Naive thymus-derived CD4-positive, alpha-beta T cell (primary cell): ENCODE measurements at regions not wholly inside any gene's neighbourhood (a gene's known extent, or its start where the extent isn't known, plus 50 kb on each side); places are given as distances from the start of the nearest gene placed in this dataset.

Experiments used
- ATAC-seq: fragments of 150-1000 bp; cut with Tn5 transposase; 2 replicates; pipeline ENCODE4 v1.10.0; 2021; ENCODE audit warnings: mild to moderate bottlenecking, moderate library complexity
- CTCF ChIA-PET: fragments of 350-600 bp; sonication (Branson Sonifier 250); formaldehyde crosslinking; loops from one replicate; lab custom pipeline; 2021; ENCODE audit warnings: antibody characterized with exemption; lab: Charles Lee
- POLR2A ChIA-PET: fragments of 350-600 bp; sonication (Branson Sonifier 250); formaldehyde crosslinking; loops from one replicate; lab custom pipeline; 2021; ENCODE audit warnings: antibody characterized with exemption, inconsistent platforms; lab: Charles Lee
- DNase-seq, 9 donors: peaks; one replicate each; pipeline versions ENCODE4 v3.0.0 to v3.0.0-alpha.2; 2020 to 2022; ENCODE audit warnings: mixed read lengths in 1 of 9
- H3K27ac ChIP-seq: one replicate; pipeline ENCODE4 v1.7.0; 2013; ENCODE audit warnings: mild to moderate bottlenecking, low read depth, low read length, moderate library complexity
- H3K27me3 ChIP-seq, 2 donors: one replicate each; pipeline ENCODE4 v1.7.0; 2013; ENCODE audit warnings: low read length in 2 of 2, mild to moderate bottlenecking in 2 of 2, moderate library complexity in 2 of 2; ENCODE audit not compliant: control insufficient read depth in 2 of 2, insufficient read depth in 2 of 2
- H3K36me3 ChIP-seq, 3 experiments: 1 replicate in 2 of 3; 2 replicates in 1 of 3; pipeline ENCODE4 v1.7.0; 2013; ENCODE audit warnings: low read length in 3 of 3, mild to moderate bottlenecking in 3 of 3, moderate library complexity in 1 of 3; ENCODE audit not compliant: insufficient read depth in 3 of 3, control insufficient read depth in 2 of 3
- H3K4me1 ChIP-seq, 2 donors: one replicate each; pipeline ENCODE4 v1.7.0; 2013; ENCODE audit warnings: low read length in 2 of 2, mild to moderate bottlenecking in 2 of 2, moderate library complexity in 1 of 2; ENCODE audit not compliant: control insufficient read depth in 2 of 2, insufficient read depth in 2 of 2
- H3K4me3 ChIP-seq: 2 replicates; pipeline ENCODE4 v1.7.0; 2013; ENCODE audit warnings: mild to moderate bottlenecking, low read length
- H3K9me3 ChIP-seq, 3 experiments: 1 replicate in 2 of 3; 2 replicates in 1 of 3; pipeline ENCODE4 v1.7.0; 2013; ENCODE audit warnings: low read length in 3 of 3; ENCODE audit not compliant: control insufficient read depth in 2 of 3
- H3K27ac Mint-ChIP-seq, 9 donors: one replicate each; pipeline ENCODE4 v1.8.0; 2020 to 2022; ENCODE audit warnings: mixed read lengths in 9 of 9, mild to moderate bottlenecking in 8 of 9, moderate library complexity in 5 of 9, inconsistent platforms in 2 of 9
- H3K27me3 Mint-ChIP-seq, 5 donors: one replicate each; pipeline ENCODE4 v1.8.0; 2021 to 2022; ENCODE audit warnings: mixed read lengths in 5 of 5, mild to moderate bottlenecking in 1 of 5
- H3K36me3 Mint-ChIP-seq, 5 donors: one replicate each; pipeline ENCODE4 v1.8.0; 2020 to 2022; ENCODE audit warnings: mixed read lengths in 5 of 5, mild to moderate bottlenecking in 3 of 5, inconsistent platforms in 1 of 5
- H3K4me1 Mint-ChIP-seq, 7 donors: one replicate each; pipeline ENCODE4 v1.8.0; 2020 to 2022; ENCODE audit warnings: mixed read lengths in 7 of 7, mild to moderate bottlenecking in 3 of 7, inconsistent platforms in 1 of 7
- H3K4me3 Mint-ChIP-seq, 10 donors: one replicate each; pipeline ENCODE4 v1.8.0; 2020 to 2022; ENCODE audit warnings: mild to moderate bottlenecking in 10 of 10, mixed read lengths in 10 of 10, moderate library complexity in 6 of 10, inconsistent platforms in 2 of 10
- H3K9me3 Mint-ChIP-seq, 11 donors: one replicate each; pipeline ENCODE4 v1.8.0; 2020 to 2022; ENCODE audit warnings: mixed read lengths in 11 of 11, mild to moderate bottlenecking in 4 of 11, inconsistent platforms in 1 of 11, moderate library complexity in 1 of 11
- intact Hi-C, 2 donors: fragments of 100-400 bp; cut with micrococcal nuclease; formaldehyde crosslinking; loops; one replicate each; pipeline ENCODE4 v1.15.1; 2023

- Histone ChIP-seq H3K9me3 (no peaks in the 10 kb centered on the region), H3K27ac (no peak overlapping the region), H3K36me3 (no peaks in the 10 kb centered on the region), H3K4me3 (no peak overlapping the region), H3K4me1 (no peaks in the 10 kb centered on the region), H3K27me3 (no peaks in the 10 kb centered on the region)
- intact Hi-C loops = no loop called here
- POLR2A ChIA-PET = no interaction called here
- Mint-ChIP-seq H3K4me1 (no peaks in the 10 kb centered on the region), H3K36me3 (no peaks in the 10 kb centered on the region), H3K27ac (no peak overlapping the region), H3K4me3 (no peak overlapping the region), H3K9me3 (no peaks in the 10 kb centered on the region), H3K27me3 (peaks cover 0 to 4% (median 0%) of the 10 kb centered on the region in 5 donors)
- ATAC-seq (no peak), DNase-seq (no peak)
- CTCF ChIA-PET = no interaction called here
Measured at GRCh38 chr3:8283193-8283592, 218.4 kb upstream of the LMCD1 start.

GRCh38 chr3:8286086-8286485, 215.5 kb upstream of the LMCD1 start:
- no peaks in the 10 kb centered on the region for H3K27me3 ChIP-seq
- Mint-ChIP-seq H3K36me3 (no peaks in the 10 kb centered on the region), H3K27me3 (no peaks in the 10 kb centered on the region), H3K4me3 (no peak overlapping the region), H3K4me1 (no peaks in the 10 kb centered on the region), H3K27ac (no peak overlapping the region), H3K9me3 (no peaks in the 10 kb centered on the region)
- POLR2A ChIA-PET = no interaction called here
- ATAC-seq (no peak), DNase-seq (no peak)
- H3K36me3 ChIP-seq = no peaks in the 10 kb centered on the region
- H3K4me3 ChIP-seq = no peak overlapping the region
- CTCF ChIA-PET = interaction anchor here (0.5 kb wide), 1 partner anchor 15 kb away, joined by 4 read pairs; no protein-coding TSS in a partner anchor
- intact Hi-C loops = no loop called here
- no peaks in the 10 kb centered on the region for H3K9me3 ChIP-seq
- H3K27ac ChIP-seq = no peak overlapping the region
- no peaks in the 10 kb centered on the region for H3K4me1 ChIP-seq

- Histone ChIP-seq H3K27me3 (no peaks in the 10 kb centered on the region), H3K27ac (no peak overlapping the region), H3K4me1 (no peaks in the 10 kb centered on the region), H3K36me3 (no peaks in the 10 kb centered on the region), H3K4me3 (no peak overlapping the region), H3K9me3 (no peaks in the 10 kb centered on the region)
- Mint-ChIP-seq H3K36me3 (no peaks in the 10 kb centered on the region), H3K9me3 (peaks cover 0 to 1% (median 0%) of the 10 kb centered on the region in 11 donors), H3K4me3 (no peak overlapping the region), H3K27me3 (no peaks in the 10 kb centered on the region), H3K27ac (no peak overlapping the region), H3K4me1 (no peaks in the 10 kb centered on the region)
- intact Hi-C loops = no loop called here
- POLR2A ChIA-PET = no interaction called here
- no peak for DNase-seq
- CTCF ChIA-PET = interaction anchor here (0.5 kb wide), 1 partner anchor 15 kb away, joined by 4 read pairs; no protein-coding TSS in a partner anchor
- no peak for ATAC-seq
Measured at GRCh38 chr3:8286749-8287148, 214.9 kb upstream of the LMCD1 start.

GRCh38 chr3:8290611-8291010, 211.0 kb upstream of the LMCD1 start:
- Mint-ChIP-seq H3K27me3 (no peaks in the 10 kb centered on the region), H3K4me1 (no peaks in the 10 kb centered on the region), H3K27ac (no peak overlapping the region), H3K9me3 (peaks cover 0 to 1% (median 0%) of the 10 kb centered on the region in 11 donors), H3K4me3 (no peak overlapping the region), H3K36me3 (no peaks in the 10 kb centered on the region)
- POLR2A ChIA-PET = no interaction called here
- DNase-seq (no peak), ATAC-seq (no peak)
- Histone ChIP-seq H3K27ac (no peak overlapping the region), H3K27me3 (no peaks in the 10 kb centered on the region), H3K9me3 (no peaks in the 10 kb centered on the region), H3K36me3 (no peaks in the 10 kb centered on the region), H3K4me3 (no peak overlapping the region), H3K4me1 (no peaks in the 10 kb centered on the region)
- intact Hi-C loops = no loop called here
- CTCF ChIA-PET = interaction anchor here (1.8 kb wide), 1 partner anchor 11 kb away, joined by 6 read pairs; no protein-coding TSS in a partner anchor

- CTCF ChIA-PET = no interaction called here
- ATAC-seq = no peak
- H3K4me3 ChIP-seq = no peak overlapping the region
- no peaks in the 10 kb centered on the region for H3K27me3 ChIP-seq
- Mint-ChIP-seq H3K4me1 (peaks cover 0 to 6% (median under 1%) of the 10 kb centered on the region in 7 donors), H3K4me3 (no peak overlapping the region), H3K36me3 (no peaks in the 10 kb centered on the region), H3K27ac (no peak overlapping the region), H3K27me3 (peaks cover 0 to 4% (median 0%) of the 10 kb centered on the region in 5 donors), H3K9me3 (no peaks in the 10 kb centered on the region)
- DNase-seq = no peak
- intact Hi-C loops = no loop called here
- H3K9me3 ChIP-seq = no peaks in the 10 kb centered on the region
- H3K36me3 ChIP-seq = no peaks in the 10 kb centered on the region
- H3K27ac ChIP-seq = no peak overlapping the region
- POLR2A ChIA-PET = no interaction called here
- H3K4me1 ChIP-seq = no peaks in the 10 kb centered on the region
Measured at GRCh38 chr3:8296461-8296860, 205.2 kb upstream of the LMCD1 start.

- POLR2A ChIA-PET = no interaction called here
- DNase-seq = no peak
- CTCF ChIA-PET = no interaction called here
Measured at GRCh38 chr3:8298021-8298954, 203.3 kb upstream of the LMCD1 start.

More at GRCh38 chr3:8298021-8298954, 203.3 kb upstream of the LMCD1 start:
- H3K9me3 Mint-ChIP-seq = no peaks in the 10 kb centered on the region
- no peaks in the 10 kb centered on the region for H3K9me3 ChIP-seq
- no peak overlapping the region for H3K27ac ChIP-seq
- no peak overlapping the region for H3K4me3 ChIP-seq
- H3K27ac Mint-ChIP-seq = no peak overlapping the region
- H3K4me1 Mint-ChIP-seq = peaks cover 0 to 15% (median 7%) of the 10 kb centered on the region in 7 donors
- no peaks in the 10 kb centered on the region for H3K4me1 ChIP-seq
- H3K36me3 ChIP-seq = no peaks in the 10 kb centered on the region
- no peaks in the 10 kb centered on the region for H3K36me3 Mint-ChIP-seq
- H3K4me3 Mint-ChIP-seq = no peak overlapping the region
- no peaks in the 10 kb centered on the region for H3K27me3 ChIP-seq
- no peak for ATAC-seq
- peaks cover 0 to 4% (median 0%) of the 10 kb centered on the region in 5 donors for H3K27me3 Mint-ChIP-seq
- intact Hi-C loops = no loop called here
